HEK293 (cell line): ENCODE measurements at regions not wholly inside any gene's neighbourhood (a gene's known extent, or its start where the extent isn't known, plus 50 kb on each side); places are given as distances from the start of the nearest gene placed in this dataset.

ENCODE experiments used
- CTCF ChIA-PET: fragments of 350-600 bp; formaldehyde crosslinking; extraction: SDS; loops from one replicate; lab custom pipeline; 2021; ENCODE audit warnings: antibody characterized with exemption; lab: Yijun Ruan, JAX
- POLR2A ChIA-PET: fragments of 300-600 bp; formaldehyde crosslinking; extraction: SDS; loops from one replicate; lab custom pipeline; 2020; ENCODE audit warnings: antibody characterized with exemption, inconsistent platforms; lab: Yijun Ruan, JAX
- H3K27ac ChIP-seq: fragments of 200-500 bp; sonication (Bioruptor generic); 2 replicates; pipeline ENCODE4 v1.5.1; 2014; ENCODE audit warnings: low read depth, low read length, control low read depth, inconsistent platforms; ENCODE audit errors: extremely low read depth
- H3K36me3 ChIP-seq, 2 experiments: fragments of 200-500 bp in 1 of 2; sonication (Bioruptor generic) in 1 of 2; 1 replicate in 1 of 2; 2 replicates in 1 of 2; pipeline ENCODE4 v1.5.1; 2014 to 2017; ENCODE audit warnings: inconsistent platforms in 2 of 2, low read length in 2 of 2; ENCODE audit not compliant: control insufficient read depth in 2 of 2, insufficient read depth in 1 of 2
- H3K4me1 ChIP-seq: fragments of 200-500 bp; sonication (Bioruptor generic); 2 replicates; pipeline ENCODE4 v1.5.1; 2014; ENCODE audit warnings: mild to moderate bottlenecking, low read length, inconsistent platforms; ENCODE audit not compliant: control insufficient read depth, insufficient read depth
- H3K4me3 ChIP-seq: 2 replicates; pipeline ENCODE4 v1.5.1; 2011; ENCODE audit warnings: low read depth, mild to moderate bottlenecking, control low read depth, low read length, moderate library complexity
- H3K9me3 ChIP-seq: fragments of 200-500 bp; sonication (Bioruptor generic); 2 replicates; pipeline ENCODE4 v1.5.1; 2014; ENCODE audit warnings: low read depth, low read length, inconsistent platforms; ENCODE audit not compliant: control insufficient read depth, insufficient read depth
- ATF2 ChIP-seq: fragments of 450-650 bp; formaldehyde crosslinking; IDR thresholded peaks from 2 replicates; pipeline ENCODE4 v1.5.1; 2016; ENCODE audit warnings: missing biosample characterization, missing genetic modification characterization, low read depth
- EGR2 ChIP-seq: fragments of 450-650 bp; formaldehyde crosslinking; IDR thresholded peaks from 2 replicates; pipeline ENCODE4 v1.5.1; 2016; ENCODE audit warnings: low read depth, missing biosample characterization, missing genetic modification characterization
- REST ChIP-seq: fragments of 450-650 bp; formaldehyde crosslinking; IDR thresholded peaks from 2 replicates; pipeline ENCODE4 v1.5.1; 2016; ENCODE audit warnings: missing biosample characterization, missing genetic modification characterization
- SALL2 ChIP-seq: fragments of 450-650 bp; formaldehyde crosslinking; IDR thresholded peaks from 2 replicates; pipeline ENCODE4 v1.5.0; 2017; ENCODE audit warnings: missing biosample characterization, mild to moderate bottlenecking, missing genetic modification characterization, borderline replicate concordance
- WT1 ChIP-seq: fragments of 450-650 bp; formaldehyde crosslinking; IDR thresholded peaks from 2 replicates; pipeline ENCODE4 v1.5.1; 2016; ENCODE audit warnings: missing biosample characterization, missing genetic modification characterization
- ZBTB48 ChIP-seq: fragments of 450-650 bp; formaldehyde crosslinking; IDR thresholded peaks from 2 replicates; pipeline ENCODE4 v1.5.1; 2016; ENCODE audit warnings: missing biosample characterization, missing genetic modification characterization
- ZNF114 ChIP-seq: fragments of 450-650 bp; formaldehyde crosslinking; IDR thresholded peaks from 2 replicates; pipeline ENCODE4 v1.5.0; 2017; ENCODE audit warnings: missing biosample characterization, missing genetic modification characterization
- ZNF138 ChIP-seq: fragments of 450-650 bp; formaldehyde crosslinking; IDR thresholded peaks from 2 replicates; pipeline ENCODE4 v1.5.1; 2016; ENCODE audit warnings: missing biosample characterization, missing genetic modification characterization, borderline replicate concordance
- ZNF175 ChIP-seq: fragments of 450-650 bp; formaldehyde crosslinking; IDR thresholded peaks from 2 replicates; pipeline ENCODE4 v1.5.1; 2016; ENCODE audit warnings: missing biosample characterization, missing genetic modification characterization
- ZNF266 ChIP-seq: fragments of 450-650 bp; formaldehyde crosslinking; IDR thresholded peaks from 2 replicates; pipeline ENCODE4 v1.5.1; 2016; ENCODE audit warnings: missing biosample characterization, missing genetic modification characterization, low read depth
- ZNF391 ChIP-seq: fragments of 450-650 bp; formaldehyde crosslinking; IDR thresholded peaks from 2 replicates; pipeline ENCODE4 v1.5.1; 2016; ENCODE audit warnings: low read depth, missing biosample characterization, missing genetic modification characterization, borderline replicate concordance
- ZNF394 ChIP-seq: fragments of 450-650 bp; formaldehyde crosslinking; IDR thresholded peaks from 2 replicates; pipeline ENCODE4 v1.5.1; 2016; ENCODE audit warnings: missing biosample characterization, missing genetic modification characterization, mild to moderate bottlenecking, moderate library complexity, borderline replicate concordance
- ZNF48 ChIP-seq: fragments of 450-650 bp; formaldehyde crosslinking; IDR thresholded peaks from 2 replicates; pipeline ENCODE4 v1.5.1; 2016; ENCODE audit warnings: missing biosample characterization, missing genetic modification characterization
- ZNF488 ChIP-seq: fragments of 450-650 bp; formaldehyde crosslinking; IDR thresholded peaks from 2 replicates; pipeline ENCODE4 v1.5.1; 2016; ENCODE audit warnings: missing biosample characterization, missing genetic modification characterization
- ZNF510 ChIP-seq: fragments of 450-650 bp; formaldehyde crosslinking; IDR thresholded peaks from 2 replicates; pipeline ENCODE4 v1.5.1; 2018; ENCODE audit warnings: mild to moderate bottlenecking, missing genetic modification characterization, missing biosample characterization; ENCODE audit not compliant: insufficient replicate concordance
- ZNF623 ChIP-seq: fragments of 450-650 bp; formaldehyde crosslinking; IDR thresholded peaks from 2 replicates; pipeline ENCODE4 v1.5.1; 2016; ENCODE audit warnings: missing biosample characterization, missing genetic modification characterization
- ZNF664 ChIP-seq: fragments of 450-650 bp; formaldehyde crosslinking; IDR thresholded peaks from 2 replicates; pipeline ENCODE4 v1.5.1; 2016; ENCODE audit warnings: missing biosample characterization, missing genetic modification characterization
- ZNF747 ChIP-seq: fragments of 450-650 bp; formaldehyde crosslinking; IDR thresholded peaks from 2 replicates; pipeline ENCODE4 v1.5.1; 2016; ENCODE audit warnings: missing biosample characterization, missing genetic modification characterization
- ZNF777 ChIP-seq: fragments of 450-650 bp; formaldehyde crosslinking; IDR thresholded peaks from 2 replicates; pipeline ENCODE4 v1.5.1; 2017; ENCODE audit warnings: missing biosample characterization, missing genetic modification characterization, borderline replicate concordance
- ZNF792 ChIP-seq: fragments of 450-650 bp; formaldehyde crosslinking; IDR thresholded peaks from 2 replicates; pipeline ENCODE4 v1.5.1; 2016; ENCODE audit warnings: missing biosample characterization, missing genetic modification characterization
- ZSCAN18 ChIP-seq: fragments of 450-650 bp; formaldehyde crosslinking; IDR thresholded peaks from 2 replicates; pipeline ENCODE4 v1.5.1; 2016; ENCODE audit warnings: missing biosample characterization, missing genetic modification characterization
- ZSCAN4 ChIP-seq: fragments of 450-650 bp; formaldehyde crosslinking; IDR thresholded peaks from 2 replicates; pipeline ENCODE4 v1.5.1; 2017; ENCODE audit warnings: missing biosample characterization, missing genetic modification characterization

GRCh38 chr5:156036640-156037039, 290.3 kb upstream of the SGCD start (continued):
- no peak for TF ChIP-seq ZSCAN18 (tag by site-specific recombination)
- TF ChIP-seq ZSCAN4 (tag by site-specific recombination), result no peak
- no peak for TF ChIP-seq SALL2 (tag by site-specific recombination)
- no peak for TF ChIP-seq ZNF747 (tag by site-specific recombination)
- no peak for TF ChIP-seq ZNF792 (tag by site-specific recombination)
- TF ChIP-seq ZBTB48 (tag by site-specific recombination), result no peak
- TF ChIP-seq, all 188 proteins: peak for 0

- POLR2A ChIA-PET, result no interaction called here
Observed at GRCh38 chr5:156037151-156037909, 289.6 kb upstream of the SGCD start.

GRCh38 chr5:156042726-156043125, 284.2 kb upstream of the SGCD start:
- POLR2A ChIA-PET, result no interaction called here
- H3K27ac ChIP-seq, result no peak overlapping the region
- no peaks in the 10 kb centered on the region for H3K36me3 ChIP-seq
- CTCF ChIA-PET, result no interaction called here
- H3K9me3 ChIP-seq, result no peaks in the 10 kb centered on the region
- no peaks in the 10 kb centered on the region for H3K4me1 ChIP-seq
- no peak overlapping the region for H3K4me3 ChIP-seq
- TF ChIP-seq ZNF394 (tag by site-specific recombination) (no peak), ZNF488 (tag by site-specific recombination) (no peak), ZNF266 (tag by site-specific recombination) (no peak), ZNF114 (tag by site-specific recombination) (no peak), WT1 (no peak), REST (tag by site-specific recombination) (no peak), ZNF510 (no peak), ATF2 (tag by site-specific recombination) (no peak), ZNF391 (tag by site-specific recombination) (no peak)

More at GRCh38 chr5:156037151-156037909, 289.6 kb upstream of the SGCD start:
- Histone ChIP-seq H3K27ac (no peak overlapping the region), H3K36me3 (no peaks in the 10 kb centered on the region), H3K4me1 (no peaks in the 10 kb centered on the region), H3K9me3 (no peaks in the 10 kb centered on the region)
- CTCF ChIA-PET, result no interaction called here
- TF ChIP-seq ZNF623 (tag by site-specific recombination), result peak; percentile 37; the same call in 1 of the 2 replicates
- no peak for TF ChIP-seq ZNF48 (tag by site-specific recombination)
- TF ChIP-seq EGR2 (tag by site-specific recombination), result no peak
- TF ChIP-seq ZNF777 (tag by site-specific recombination), result no peak
- no peak for TF ChIP-seq ZNF138 (tag by site-specific recombination)
- TF ChIP-seq ZNF175 (tag by site-specific recombination), result no peak
- no peak for TF ChIP-seq ZNF664 (tag by site-specific recombination)
- TF ChIP-seq, all 188 proteins: peak for 1
- no peak overlapping the region for H3K4me3 ChIP-seq
